K562 (cell line): ENCODE measurements at regions not wholly inside any gene's neighbourhood (a gene's known extent, or its start where the extent isn't known, plus 50 kb on each side); places are given as distances from the start of the nearest gene placed in this dataset.

Source experiments
- ATAC-seq: fragments of 200-7000 bp; cut with Tn5 transposase; 3 replicates; pipeline ENCODE4 v1.9.1; 2020; ENCODE audit warnings: moderate library complexity
- BruUV-seq: library from RNA; stranded (reverse); fragments of 400-500 nt; replicated peaks from 2 replicates; lab custom pipeline; 2021; lab: Mats Ljungman, UMichigan
- CTCF ChIA-PET: fragments of 300-600 bp; formaldehyde crosslinking; extraction: SDS; loops from one replicate; lab custom pipeline; 2021; ENCODE audit warnings: low intra/inter-chr PET ratio; lab: Yijun Ruan, JAX
- POLR2A ChIA-PET: fragments of 300-600, 350-650 bp; sonication (Branson Sonifier 250); formaldehyde crosslinking; extraction: SDS; loops from one replicate; lab custom pipeline; 2021; ENCODE audit warnings: antibody characterized with exemption, inconsistent platforms; lab: Yijun Ruan, JAX
- DNase-seq, 4 experiments: peaks; one replicate each; pipeline versions ENCODE4 v3.0.0 to v3.0.0-alpha.2; 2011 to 2018; ENCODE audit warnings: low spot score in 3 of 4, mixed read lengths in 3 of 4; ENCODE audit errors: extremely low read depth in 1 of 4
- FAIRE-seq: peaks from 2 replicates; lab custom pipeline; 2011; peaks lifted over from hg19 to GRCh38; lab: Jason Lieb, UNC
- H2AFZ ChIP-seq: 2 replicates; pipeline ENCODE4 v1.6.0; 2011; ENCODE audit warnings: low read depth, low read length, control low read depth, inconsistent platforms
- H3K27ac ChIP-seq: fragments of 200-600 bp; 3 replicates; pipeline ENCODE4 v1.8.0; 2011; ENCODE audit warnings: low read depth, mild to moderate bottlenecking, control low read depth, inconsistent platforms, low read length, moderate library complexity, mixed read lengths; ENCODE audit errors: extremely low read depth
- H3K27me3 ChIP-seq, 2 experiments: fragments of 300-600 bp in 1 of 2; 2 replicates in 1 of 2; 3 replicates in 1 of 2; pipeline versions ENCODE4 v1.6.0 to v1.8.0; 2011; ENCODE audit warnings: inconsistent platforms in 2 of 2, low read length in 2 of 2, mild to moderate bottlenecking in 1 of 2, mixed read lengths in 1 of 2, moderate library complexity in 1 of 2; ENCODE audit not compliant: control insufficient read depth in 2 of 2, insufficient read depth in 2 of 2
- H3K36me3 ChIP-seq: fragments of 300-600 bp; 3 replicates; pipeline ENCODE4 v1.8.0; 2011; ENCODE audit warnings: mild to moderate bottlenecking, low read length, inconsistent platforms; ENCODE audit not compliant: control insufficient read depth, insufficient read depth
- H3K4me1 ChIP-seq, 2 experiments: fragments of 200-600 bp in 1 of 2; replicated peaks in 1 of 2; 2 replicates in 1 of 2; 3 replicates in 1 of 2; pipeline versions ENCODE4 v1.5.1 to v1.8.0; 2011; ENCODE audit warnings: inconsistent platforms in 2 of 2, low read length in 2 of 2, mild to moderate bottlenecking in 1 of 2, mixed read lengths in 1 of 2, moderate library complexity in 1 of 2; ENCODE audit not compliant: control insufficient read depth in 2 of 2, insufficient read depth in 2 of 2
- H3K4me2 ChIP-seq: 2 replicates; pipeline ENCODE4 v1.6.1; 2011; ENCODE audit warnings: low read length, control low read depth, inconsistent platforms, mixed read lengths; ENCODE audit not compliant: insufficient read depth
- H3K4me3 ChIP-seq: fragments of 200-600 bp; sonication (generic), shearing (Covaris generic); 2 replicates; pipeline ENCODE4 v1.5.1; 2016; ENCODE audit warnings: control low read depth, inconsistent platforms
- H3K79me2 ChIP-seq: fragments of 200-600 bp; 3 replicates; pipeline ENCODE4 v1.8.0; 2011; ENCODE audit warnings: low read length, inconsistent platforms; ENCODE audit not compliant: control insufficient read depth, insufficient read depth
- H3K9ac ChIP-seq, 2 experiments: 2 replicates each; pipeline versions ENCODE4 v1.6.0 to v1.6.1; 2011; ENCODE audit warnings: low read depth in 2 of 2, low read length in 2 of 2, control low read depth in 1 of 2, inconsistent platforms in 1 of 2, mild to moderate bottlenecking in 1 of 2, mixed read lengths in 1 of 2; ENCODE audit not compliant: insufficient read depth in 1 of 2
- H3K9me1 ChIP-seq: one replicate; pipeline ENCODE4 v1.6.0; 2011; ENCODE audit warnings: inconsistent platforms, mild to moderate bottlenecking, low read length, moderate library complexity; ENCODE audit not compliant: control insufficient read depth, insufficient read depth
- H3K9me3 ChIP-seq: replicated peaks from 2 replicates; pipeline ENCODE4 v1.5.1; 2011; ENCODE audit warnings: low read depth, low read length, inconsistent platforms; ENCODE audit not compliant: control insufficient read depth, insufficient read depth
- H4K20me1 ChIP-seq: replicated peaks from 2 replicates; pipeline ENCODE4 v1.6.1; 2011; ENCODE audit warnings: low read length, inconsistent platforms, mixed read lengths; ENCODE audit not compliant: control insufficient read depth, insufficient read depth
- ATF1 ChIP-seq, 2 experiments: fragments of 450-650 bp in 1 of 2; IDR thresholded peaks; 2 replicates each; pipeline ENCODE4 v1.6.1; 2016; ENCODE audit warnings: missing compliant biosample characterization in 1 of 2, missing genetic modification characterization in 1 of 2
- ATF3 ChIP-seq, 2 experiments: fragments of 450-650 bp in 1 of 2; sonication (generic) in 1 of 2; formaldehyde crosslinking in 1 of 2; IDR thresholded peaks in 1 of 2; conservative IDR thresholded peaks in 1 of 2; 2 replicates each; pipeline versions ENCODE4 v1.6.1 to v1.8.1; 2016 to 2023; ENCODE audit warnings: mild to moderate bottlenecking in 2 of 2, moderate library complexity in 2 of 2, inconsistent platforms in 1 of 2, missing genetic modification reagents in 1 of 2
- FOXK2 ChIP-seq, 2 experiments: fragments of 450-650 bp; IDR thresholded peaks in 1 of 2; conservative IDR thresholded peaks in 1 of 2; 2 replicates each; pipeline ENCODE4 v1.6.1; 2016; ENCODE audit warnings: low read depth in 2 of 2, mild to moderate bottlenecking in 1 of 2
- GABPA ChIP-seq: fragments of 200-800 bp; sonication (Bioruptor generic); conservative IDR thresholded peaks from 2 replicates; pipeline ENCODE4 v1.6.1; 2016; ENCODE audit warnings: low read depth, missing genetic modification characterization, missing compliant biosample characterization
- GATAD2A ChIP-seq: fragments of 450-650 bp; IDR thresholded peaks from 2 replicates; pipeline ENCODE4 v1.6.1; 2017
- HIVEP1 ChIP-seq: fragments of 250-450 bp; sonication (Bioruptor Pico); IDR thresholded peaks from 2 replicates; pipeline ENCODE4 v1.4.0; 2020; ENCODE audit warnings: mild to moderate bottlenecking
- LARP7 ChIP-seq: fragments of 450-650 bp; IDR thresholded peaks from 2 replicates; pipeline ENCODE4 v1.6.1; 2016
- MAFG ChIP-seq: fragments of 450-650 bp; conservative IDR thresholded peaks from 2 replicates; pipeline ENCODE4 v1.6.1; 2016; ENCODE audit warnings: missing genetic modification characterization, missing compliant biosample characterization
- MAFK ChIP-seq: IDR thresholded peaks from 2 replicates; pipeline ENCODE4 v1.6.1; 2011; ENCODE audit warnings: low read length, improper control_type of control experiment
- MAX ChIP-seq: sonication (generic); formaldehyde crosslinking; IDR thresholded peaks from 2 replicates; pipeline ENCODE4 v1.9.0; 2022; ENCODE audit warnings: mild to moderate bottlenecking, missing genetic modification reagents
- NCOA1 ChIP-seq: fragments of 450-650 bp; IDR thresholded peaks from 2 replicates; pipeline ENCODE4 v1.6.1; 2016; ENCODE audit warnings: low read depth
- RFX5 ChIP-seq: IDR thresholded peaks from 2 replicates; pipeline ENCODE4 v1.6.1; 2011; ENCODE audit warnings: low read depth, mild to moderate bottlenecking, improper control_type of control experiment, low read length
- RHOXF2B ChIP-seq: fragments of 250-450 bp; sonication (Bioruptor Pico); conservative IDR thresholded peaks from 2 replicates; pipeline ENCODE4 v1.5.1; 2021
- SAFB ChIP-seq: fragments of 200-400 bp; formaldehyde crosslinking; IDR thresholded peaks from 2 replicates; pipeline ENCODE4 v1.6.1; 2017; ENCODE audit warnings: low read depth, low read length, borderline replicate concordance
- SMARCC2 ChIP-seq: fragments of 450-650 bp; IDR thresholded peaks from 2 replicates; pipeline ENCODE4 v1.6.1; 2017; ENCODE audit warnings: antibody characterized with exemption, moderate library complexity, mild to moderate bottlenecking, low read depth
- TAF15 ChIP-seq: fragments of 200-400 bp; formaldehyde crosslinking; IDR thresholded peaks from 2 replicates; pipeline ENCODE4 v1.6.1; 2017; ENCODE audit warnings: mild to moderate bottlenecking, low read depth, low read length, moderate library complexity
- TEAD1 ChIP-seq, 2 experiments: fragments of 450-650 bp in 1 of 2; sonication (generic) in 1 of 2; formaldehyde crosslinking; IDR thresholded peaks; 2 replicates each; pipeline versions ENCODE4 v1.4.0 to v1.8.0; 2020 to 2022; ENCODE audit warnings: mild to moderate bottlenecking in 2 of 2, missing genetic modification reagents in 1 of 2
- ZNF12 ChIP-seq: sonication (generic); formaldehyde crosslinking; IDR thresholded peaks from 2 replicates; pipeline ENCODE4 v1.4.0; 2020; ENCODE audit warnings: mild to moderate bottlenecking, missing genetic modification reagents
- ZNF174 ChIP-seq: fragments of 250-450 bp; sonication (Bioruptor Pico); IDR thresholded peaks from 2 replicates; pipeline ENCODE4 v1.4.0; 2020; ENCODE audit warnings: mild to moderate bottlenecking
- ZNF175 ChIP-seq: fragments of 200-800 bp; sonication (Bioruptor generic); IDR thresholded peaks from 2 replicates; pipeline ENCODE4 v1.6.1; 2016; ENCODE audit warnings: low read depth, mild to moderate bottlenecking, missing genetic modification characterization, missing compliant biosample characterization
- ZNF197 ChIP-seq: fragments of 200-800 bp; sonication (Bioruptor generic); IDR thresholded peaks from 2 replicates; pipeline ENCODE4 v1.6.1; 2016; ENCODE audit warnings: low read depth, missing genetic modification characterization, missing compliant biosample characterization
- ZNF316 ChIP-seq: fragments of 450-650 bp; IDR thresholded peaks from 2 replicates; pipeline ENCODE4 v1.6.1; 2016
- ZNF583 ChIP-seq: fragments of 250-450 bp; sonication (Bioruptor Pico); IDR thresholded peaks from 2 replicates; pipeline ENCODE4 v1.4.0; 2020
- WGBS: fragments of 100-300 bp; shearing (Covaris generic); methylation state at CpG from one replicate; pipeline ENCODE4 v1.1.6; 2016; ENCODE audit warnings: low coverage, mixed read lengths; ENCODE audit not compliant: insufficient coverage; ENCODE audit errors: missing lambda C conversion rate; 5-methylcytosine and 5-hydroxymethylcytosine counted together
- in situ Hi-C: fragments of 300-500 bp; cut with MboI; formaldehyde crosslinking; loops from 4 replicates; pipeline ENCODE4 v1.15.0; 2018; ENCODE audit warnings: inconsistent platforms, mixed read lengths
- intact Hi-C: fragments of 100-400 bp; cut with micrococcal nuclease; formaldehyde crosslinking; loops from 2 replicates; pipeline ENCODE4 v1.14.2; 2022

GRCh38 chr12:95411466-95411865 lies 62.5 kb upstream of the METAP2 start (continued):
- no peak for TF ChIP-seq ZNF583 (CRISPR knock-in tag)
- TF ChIP-seq RFX5 = no peak
- TF ChIP-seq ZNF174 = no peak
- TF ChIP-seq TEAD1 (CRISPR knock-in tag; IDR thresholded peaks at IDR 0.05) = no peak
- TF ChIP-seq ZNF12 (CRISPR knock-in tag) = no peak
- TF ChIP-seq GATAD2A = no peak
- TF ChIP-seq SAFB = no peak
- TF ChIP-seq NCOA1 = no peak

- Histone ChIP-seq H3K9me1 (no peaks in the 10 kb centered on the region), H3K4me2 (no peak overlapping the region), H3K4me3 (no peak overlapping the region), H3K4me1 (no peaks in the 10 kb centered on the region; a peak in 2 of 5 replicates), H4K20me1 (no peaks in the 10 kb centered on the region), H3K36me3 (no peaks in the 10 kb centered on the region), H3K79me2 (no peaks in the 10 kb centered on the region), H2AFZ (no peak overlapping the region), H3K9ac (no peak overlapping the region), H3K27ac (no peak overlapping the region), H3K27me3 (peaks cover 10 to 28% of the 10 kb centered on the region in 2 experiments; a peak in 3 of 5 replicates), H3K9me3 (no peaks in the 10 kb centered on the region)
- BruUV-seq = no TSS peak
- intact Hi-C loops = no loop called here
- in situ Hi-C loops = no loop called here
- WGBS = 9% methylated on average over 4 of the region's 4 CpGs
- DNase-seq (no peak), ATAC-seq (no peak), FAIRE-seq (no peak)
- ChIA-PET CTCF (no interaction called here), POLR2A (interaction anchor here (0.6 to 1.7 kb wide), 3 partner anchors 16 to 486 kb away, joined by 3 read pairs; partner anchors contain the start of gene METAP2)
- TF ChIP-seq FOXK2 (conservative IDR thresholded peaks at IDR 0.05 in 1 of 2, IDR thresholded peaks at IDR 0.05 in 1 of 2; ENCODE audit: low read depth in 2 of 2) (no peak), TAF15 (no peak), ZNF175 (no peak), ATF1 (CRISPR knock-in tag; IDR thresholded peaks at IDR 0.05) (no peak), ATF1 (tag; IDR thresholded peaks at IDR 0.05) (no peak), RHOXF2B (CRISPR knock-in tag) (no peak), ATF3 (IDR thresholded peaks at IDR 0.05) (peak; percentile 8; the same call in 1 of the 2 replicates), ATF3 (CRISPR knock-in tag; conservative IDR thresholded peaks at IDR 0.05) (no peak), MAFG (tag) (0 out of 2 replicates have a peak, but pooled peaks have one; percentile 27), MAFK (peak; percentile 11; the same call in 1 of the 2 replicates), MAX (CRISPR knock-in tag) (no peak), ZNF197 (CRISPR knock-in tag) (no peak), HIVEP1 (CRISPR knock-in tag) (no peak), GABPA (tag) (no peak), SMARCC2 (no peak), LARP7 (no peak), ZNF316 (peak; percentile 67)
These were observed 61.3 kb upstream of the METAP2 start for GRCh38 chr12:95412482-95413311.
